ENCODE measurements at regions not wholly inside any gene's neighbourhood (a gene's known extent, or its start where the extent isn't known, plus 50 kb on each side); places are given as distances from the start of the nearest gene placed in this dataset.
A peak's percentile ranks its signal among the peaks of the same experiment; 100 is the strongest.
"Not testable (repeated sequence)": the region's sequence is repeated elsewhere in the genome, so short reads cannot be mapped to it uniquely, and the experiment has no call there.

DNA sequence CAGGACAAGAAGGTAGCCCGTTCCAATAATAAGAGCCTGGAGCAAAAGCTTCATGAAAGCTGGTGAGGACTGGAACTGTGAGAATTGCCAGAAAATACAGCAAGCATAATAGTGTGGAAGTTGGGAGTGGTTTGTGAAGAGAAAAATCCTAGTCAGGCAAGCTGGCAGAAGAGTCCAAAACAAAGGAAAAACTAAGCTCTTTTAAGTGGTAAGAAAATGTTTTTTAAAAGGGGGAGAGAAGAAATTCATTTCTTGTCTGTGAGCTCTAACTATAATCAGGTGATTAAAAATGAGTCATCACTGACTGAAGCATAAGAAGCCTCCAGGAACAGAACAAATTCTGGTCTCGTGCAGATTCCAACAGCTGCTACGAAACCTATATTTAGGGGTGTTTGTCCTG lies 102.6 kb downstream of the CAAP1 start:
- no peak for ATAC-seq

DNA sequence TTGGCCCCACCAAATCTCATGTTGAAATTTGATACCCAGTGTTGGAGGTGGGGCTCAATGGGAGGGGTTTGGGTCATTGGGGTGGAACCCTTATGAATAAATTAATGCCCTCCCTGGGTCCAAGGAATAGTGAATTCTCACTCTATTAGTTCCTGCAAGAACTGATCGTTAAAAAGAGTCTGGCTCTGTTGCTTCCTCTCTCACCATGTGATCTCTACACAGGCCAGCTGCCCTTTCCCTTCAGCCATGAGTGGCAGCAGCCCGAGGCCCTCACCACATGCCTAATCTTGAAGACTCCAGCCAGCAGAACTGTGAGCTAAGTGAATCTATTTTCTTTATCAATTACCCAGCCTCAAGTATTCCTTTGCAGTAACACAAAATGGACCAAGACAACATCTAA lies 106.0 kb downstream of the CAAP1 start:
- no peak for ATAC-seq

DNA sequence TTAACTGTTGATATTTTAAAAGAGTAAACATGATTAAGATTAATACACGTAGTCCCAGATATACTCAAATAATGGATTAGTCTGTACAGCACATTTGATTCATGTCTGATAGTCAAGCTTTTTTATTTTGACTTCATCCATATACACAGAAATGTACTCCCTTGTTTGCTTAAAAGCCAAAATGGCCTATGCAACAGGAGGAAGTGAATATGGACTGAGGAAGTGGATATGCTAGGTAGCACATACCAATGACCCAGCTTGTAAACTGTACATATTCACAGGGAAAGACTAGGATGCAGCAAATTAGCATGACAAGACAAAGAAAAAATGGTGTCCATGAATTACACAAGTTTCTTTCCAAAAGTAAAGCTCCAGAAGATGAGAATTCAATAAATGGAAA lies 109.7 kb downstream of the CAAP1 start:
- no peak for ATAC-seq

DNA sequence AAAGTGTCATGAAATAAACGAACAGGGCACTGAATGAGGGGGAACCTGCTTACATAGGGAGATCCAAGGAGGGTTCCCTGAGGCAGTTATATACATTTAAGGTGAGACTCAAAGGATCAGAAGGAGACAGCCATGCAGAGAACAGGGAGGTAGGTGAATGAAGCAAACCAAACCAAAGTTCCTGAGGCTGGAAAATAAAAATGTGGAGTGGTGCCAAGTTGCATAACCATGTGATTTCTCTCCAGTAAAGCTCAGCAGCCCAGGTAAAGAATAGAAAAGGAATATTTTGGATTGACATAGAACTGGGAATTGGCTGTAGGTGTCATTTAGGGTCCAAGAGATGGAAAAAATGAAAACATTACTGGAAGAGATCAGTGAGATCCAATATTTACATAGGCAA lies 110.7 kb downstream of the CAAP1 start:
- ATAC-seq = no peak

DNA sequence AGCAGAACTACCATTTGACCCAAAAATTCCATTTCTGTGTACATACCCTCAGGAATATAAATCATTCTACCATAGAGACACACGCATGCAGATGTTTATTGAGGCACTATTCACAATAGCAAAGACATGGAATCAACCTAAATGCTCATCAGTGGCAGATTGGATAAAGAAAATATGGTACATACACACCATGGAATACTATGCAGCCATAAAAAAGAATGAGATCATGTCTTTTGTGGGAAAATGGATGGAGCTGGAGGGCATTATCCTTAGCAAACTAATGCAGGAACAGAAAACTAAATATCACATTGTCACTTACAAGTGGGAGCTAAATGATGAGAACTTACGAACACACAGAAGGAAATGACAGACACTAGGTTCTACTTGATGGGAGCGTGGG lies 112.3 kb downstream of the CAAP1 start:
- ATAC-seq = not testable (repeated sequence)

GRCh38 chr9:26779062-26779461 lies 113.5 kb downstream of the CAAP1 start:
- ATAC-seq = peak; percentile 59

DNA sequence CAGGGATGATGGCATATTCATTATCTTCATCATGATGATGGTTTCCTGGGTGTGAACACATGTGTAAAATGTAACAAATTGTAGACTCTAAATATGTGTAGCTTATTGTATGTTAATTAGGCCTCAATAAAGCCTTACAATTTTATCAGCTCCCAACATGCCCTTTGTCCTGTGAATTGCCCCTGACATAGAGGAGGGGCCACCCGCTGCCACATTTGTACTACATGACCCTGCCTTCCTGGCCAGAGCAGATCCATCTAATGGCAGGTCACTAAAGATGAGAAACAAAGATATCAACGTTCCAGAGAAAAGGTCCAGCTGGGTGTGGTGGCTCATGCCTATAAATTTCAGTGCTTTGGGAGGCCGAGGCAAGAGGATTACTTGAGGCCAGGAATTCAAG lies 117.2 kb downstream of the CAAP1 start:
- ATAC-seq = no peak

- ATAC-seq = no peak
Measured at GRCh38 chr9:26773056-26773455, 119.5 kb downstream of the CAAP1 start.

DNA sequence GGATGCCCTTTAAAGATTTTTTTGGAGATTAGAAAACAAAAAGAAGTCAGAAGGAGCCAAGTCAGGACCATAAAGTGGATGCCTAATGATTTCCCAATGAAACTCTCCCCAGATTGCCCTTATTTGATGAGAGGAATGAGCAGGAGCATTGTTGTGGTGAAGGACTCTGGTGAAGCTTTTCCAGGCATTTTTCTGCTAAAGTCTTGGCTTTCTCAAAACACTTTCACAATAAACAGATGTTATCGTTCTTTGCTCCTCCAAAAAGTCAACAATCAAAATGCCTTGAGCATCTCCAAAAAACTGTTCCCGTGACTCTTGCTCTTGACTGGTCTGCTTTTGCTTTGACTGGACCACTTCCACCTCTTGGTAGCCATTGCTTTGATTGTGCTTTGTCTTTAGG lies 121.8 kb downstream of the CAAP1 start:
- ATAC-seq = no peak

- ATAC-seq = no peak
Measured at GRCh38 chr9:26768145-26768544, 124.5 kb downstream of the CAAP1 start.

- ATAC-seq = no peak
Measured at GRCh38 chr9:26760675-26761074, 131.9 kb downstream of the CAAP1 start.

GRCh38 chr9:26758655-26759054 lies 133.9 kb downstream of the CAAP1 start:
- ATAC-seq = no peak

GRCh38 chr9:26756881-26757280 lies 135.7 kb downstream of the CAAP1 start:
- no peak for ATAC-seq

GRCh38 chr9:26755476-26755875 lies 137.1 kb downstream of the CAAP1 start:
- ATAC-seq = no peak

DNA sequence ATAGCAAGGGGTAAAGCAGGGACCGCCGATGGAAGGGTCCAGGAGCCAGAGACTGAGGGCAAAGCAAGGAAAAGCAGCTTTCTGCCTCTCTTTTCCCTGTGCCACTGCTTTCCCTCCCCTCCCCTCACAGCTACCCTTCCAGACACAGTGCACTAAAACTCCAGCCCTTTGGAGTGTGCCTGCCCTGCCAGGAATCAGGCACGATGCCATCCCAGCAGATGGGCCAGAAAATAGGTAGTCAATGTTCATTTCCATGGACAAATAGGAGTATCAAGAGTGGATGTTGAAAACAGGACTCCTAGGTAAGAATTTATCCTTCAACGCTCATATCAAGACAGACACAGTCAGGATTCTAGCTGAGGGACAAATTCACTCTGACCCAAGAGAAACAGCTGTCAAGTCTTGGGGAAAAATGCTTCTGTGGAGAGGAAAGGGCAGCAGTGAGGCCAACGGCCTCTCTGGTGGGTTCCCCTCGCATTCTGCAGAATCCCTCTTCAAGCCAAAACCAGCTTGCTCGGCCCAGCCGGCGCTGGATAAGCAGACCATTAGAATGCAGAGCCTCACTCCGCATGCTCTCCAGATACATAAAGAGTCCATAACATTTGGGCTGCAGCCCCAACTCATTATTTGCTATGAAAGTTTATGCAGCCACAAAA lies 138.0 kb downstream of the CAAP1 start:
- no peak for ATAC-seq

DNA sequence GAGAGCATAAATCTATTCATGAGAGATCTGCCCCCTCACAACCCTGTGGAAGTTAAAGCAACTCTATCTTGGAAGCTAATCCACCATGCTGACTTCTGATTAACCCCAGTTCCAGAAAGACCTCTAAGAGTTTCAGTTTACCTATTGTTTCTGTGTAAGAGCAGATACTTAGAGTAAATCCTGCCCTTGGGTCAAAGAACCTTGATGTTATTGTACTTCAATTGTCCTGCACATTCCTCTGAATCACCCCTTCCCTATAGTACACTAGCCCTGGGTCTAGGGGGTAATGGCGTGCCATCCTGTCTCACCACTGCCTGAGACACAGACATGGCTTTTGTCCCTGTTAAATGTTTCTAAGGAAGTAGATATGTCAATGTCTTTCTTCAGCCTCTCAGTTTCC lies 138.6 kb downstream of the CAAP1 start:
- no peak for ATAC-seq

GRCh38 chr9:26750162-26750561 lies 142.4 kb downstream of the CAAP1 start:
- ATAC-seq = no peak

- ATAC-seq = no peak
Measured at GRCh38 chr9:26748449-26749058, 144.0 kb downstream of the CAAP1 start.

GRCh38 chr9:26747611-26748010 lies 145.0 kb downstream of the CAAP1 start:
- ATAC-seq = no peak

DNA sequence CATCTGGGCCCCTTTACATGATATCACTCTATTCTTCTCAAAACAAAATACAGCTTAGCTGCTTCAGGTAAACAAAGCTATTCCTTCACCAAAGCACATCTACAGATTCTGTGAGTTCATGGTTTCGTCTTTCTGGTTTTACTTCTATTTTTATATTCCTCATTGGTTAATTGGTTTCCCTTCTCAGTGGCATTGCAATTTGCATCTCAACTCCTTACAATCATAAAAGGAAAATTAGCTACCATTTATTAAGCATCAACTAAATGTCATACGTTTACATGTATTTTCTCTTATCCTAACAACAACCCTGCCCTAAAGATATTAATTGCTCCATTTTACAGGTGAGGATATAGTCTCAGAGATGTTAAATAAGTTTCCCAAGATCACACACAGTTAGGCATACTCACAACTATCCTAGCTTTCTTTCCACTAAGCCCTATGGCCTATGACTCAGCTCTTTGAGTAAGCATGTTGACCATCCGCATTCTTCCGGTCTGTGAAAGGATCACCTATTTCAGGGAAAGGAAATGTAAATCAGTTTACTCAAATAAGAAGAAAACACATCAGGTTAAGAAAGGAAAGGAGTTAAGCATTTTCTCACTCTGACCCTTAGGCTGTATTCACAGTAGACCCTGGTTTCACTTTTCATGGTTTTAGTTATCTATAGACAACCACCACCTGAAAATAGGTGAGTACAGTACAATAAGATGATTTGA lies 146.1 kb downstream of the CAAP1 start:
- ATAC-seq = peak; percentile 86

DNA sequence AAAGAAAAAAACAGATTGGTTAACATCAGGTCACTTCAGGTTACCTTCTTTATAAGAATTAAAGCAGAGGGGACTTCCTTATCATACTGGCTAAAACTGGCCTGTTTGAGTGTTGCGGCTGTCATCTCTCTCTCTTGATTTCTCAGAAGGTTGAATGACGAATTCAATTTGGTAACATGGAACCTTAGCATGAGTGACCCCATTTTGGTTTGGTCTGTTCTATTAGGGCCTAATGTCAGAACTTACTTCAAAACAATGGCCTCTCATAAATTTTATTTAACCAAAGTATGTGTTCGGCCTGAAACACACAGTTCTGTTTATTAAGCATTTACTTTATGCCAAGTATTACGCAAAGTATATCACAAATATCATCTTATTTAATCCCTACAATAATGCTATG lies 147.5 kb downstream of the CAAP1 start:
- ATAC-seq = no peak

GRCh38 chr9:26744191-26744965 lies 148.2 kb downstream of the CAAP1 start:
- no peak for ATAC-seq

DNA sequence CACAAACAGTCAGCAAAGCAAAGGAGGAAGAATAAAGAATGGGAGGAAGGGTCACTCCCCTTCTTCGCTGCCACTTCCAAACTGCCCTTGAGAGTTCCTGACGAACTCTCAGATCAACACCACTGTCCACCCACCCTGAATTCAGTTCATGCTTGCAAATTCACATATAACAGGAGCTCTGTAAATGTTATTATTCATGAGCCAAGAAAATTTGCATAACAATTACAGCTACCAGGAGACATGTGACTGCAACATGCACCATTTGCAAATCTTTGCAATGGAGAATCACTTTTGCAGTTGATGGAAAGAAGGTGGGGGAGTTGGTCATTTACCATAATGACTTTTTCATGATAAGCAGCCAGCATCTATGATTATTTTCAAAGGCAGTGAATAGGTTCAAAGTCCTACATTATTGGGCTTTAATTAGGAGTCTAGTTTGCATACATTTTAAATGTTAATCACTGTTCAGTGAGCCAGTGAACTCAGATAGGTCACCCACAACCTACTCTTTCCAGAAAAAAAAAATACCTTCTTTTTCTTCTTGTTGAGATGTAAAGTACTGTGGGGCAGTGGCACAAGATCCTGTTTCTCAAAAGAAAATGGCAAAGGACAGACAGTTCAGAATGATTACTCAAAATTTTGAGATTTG lies 149.7 kb downstream of the CAAP1 start:
- ATAC-seq = no peak

All from esophagus mucosa (tissue), 1 donor.